ENCODE measurements at regions not wholly inside any gene's neighbourhood (a gene's known extent, or its start where the extent isn't known, plus 50 kb on each side); places are given as distances from the start of the nearest gene placed in this dataset.
A peak's percentile ranks its signal among the peaks of the same experiment; 100 is the strongest.

GRCh38 chrX:46072791-46073190, 472.4 kb downstream of the ZNF674 start:
- TF ChIP-seq POLR2A (IDR thresholded peaks at IDR 0.05; ENCODE audit: low read depth, low read length) = no peak
- TF ChIP-seq SPI1 (IDR thresholded peaks at IDR 0.05; ENCODE audit: low read depth, low read length) = no peak
- no peak for TF ChIP-seq PAX5 (IDR thresholded peaks at IDR 0.05; ENCODE audit: insufficient read depth, low read length, severe bottlenecking)
- FAIRE-seq (no peak), DNase-seq (ENCODE audit: insufficient read length, low spot score) (no peak)

- DNase-seq (ENCODE audit: insufficient read length, low spot score) (no peak), FAIRE-seq (no peak)
- no peak for TF ChIP-seq POLR2AphosphoS5 (IDR thresholded peaks at IDR 0.05; ENCODE audit: low read depth, low read length)
- TF ChIP-seq POLR2A (IDR thresholded peaks at IDR 0.05; ENCODE audit: low read depth, low read length) = no peak
- no peak for TF ChIP-seq SPI1 (IDR thresholded peaks at IDR 0.05; ENCODE audit: low read depth, low read length)
Observed at GRCh38 chrX:46072372-46072771, 472.8 kb downstream of the ZNF674 start.

- no peak for TF ChIP-seq POU2F2 (IDR thresholded peaks at IDR 0.05; ENCODE audit: low read depth, low read length)
- no peak for TF ChIP-seq POLR2A (IDR thresholded peaks at IDR 0.05; ENCODE audit: low read depth, low read length)
- no peak for TF ChIP-seq POLR2AphosphoS5 (IDR thresholded peaks at IDR 0.05; ENCODE audit: low read depth, low read length)
- TF ChIP-seq TAF1 (IDR thresholded peaks at IDR 0.05; ENCODE audit: low read depth, low read length) = no peak
- TF ChIP-seq SPI1 (IDR thresholded peaks at IDR 0.05; ENCODE audit: low read depth, low read length) = no peak
- TF ChIP-seq PAX5 (IDR thresholded peaks at IDR 0.05; ENCODE audit: insufficient read depth, low read length, severe bottlenecking) = no peak
- DNase-seq (ENCODE audit: insufficient read length, low spot score) (no peak), FAIRE-seq (no peak)
Observed at GRCh38 chrX:46070421-46070820, 474.8 kb downstream of the ZNF674 start.

GRCh38 chrX:46059316-46059715, 485.9 kb downstream of the ZNF674 start:
- DNase-seq (ENCODE audit: insufficient read length, low spot score) = no peak
- no peak for TF ChIP-seq PAX5 (IDR thresholded peaks at IDR 0.05; ENCODE audit: insufficient read depth, low read length, severe bottlenecking)
- no peak for TF ChIP-seq SPI1 (IDR thresholded peaks at IDR 0.05; ENCODE audit: low read depth, low read length)
- TF ChIP-seq TAF1 (IDR thresholded peaks at IDR 0.05; ENCODE audit: low read depth, low read length) = no peak
- TF ChIP-seq POU2F2 (IDR thresholded peaks at IDR 0.05; ENCODE audit: low read depth, low read length) = no peak
- TF ChIP-seq POLR2AphosphoS5 (IDR thresholded peaks at IDR 0.05; ENCODE audit: low read depth, low read length) = no peak
- TF ChIP-seq POLR2A (IDR thresholded peaks at IDR 0.05; ENCODE audit: low read depth, low read length) = no peak
- no peak for FAIRE-seq

- FAIRE-seq (no peak), DNase-seq (ENCODE audit: insufficient read length, low spot score) (no peak)
- no peak for TF ChIP-seq SPI1 (IDR thresholded peaks at IDR 0.05; ENCODE audit: low read depth, low read length)
- TF ChIP-seq TAF1 (IDR thresholded peaks at IDR 0.05; ENCODE audit: low read depth, low read length) = no peak
- no peak for TF ChIP-seq POLR2AphosphoS5 (IDR thresholded peaks at IDR 0.05; ENCODE audit: low read depth, low read length)
- TF ChIP-seq POU2F2 (IDR thresholded peaks at IDR 0.05; ENCODE audit: low read depth, low read length) = no peak
- no peak for TF ChIP-seq PAX5 (IDR thresholded peaks at IDR 0.05; ENCODE audit: insufficient read depth, low read length, severe bottlenecking)
- TF ChIP-seq POLR2A (IDR thresholded peaks at IDR 0.05; ENCODE audit: low read depth, low read length) = no peak
Observed at GRCh38 chrX:46044486-46044885, 500.7 kb downstream of the ZNF674 start.

GRCh38 chrX:46040001-46040400, 505.2 kb downstream of the ZNF674 start:
- no peak for DNase-seq (ENCODE audit: insufficient read length, low spot score)
- FAIRE-seq = no peak
- TF ChIP-seq POLR2A (IDR thresholded peaks at IDR 0.05; ENCODE audit: low read depth, low read length) = no peak

GRCh38 chrX:46039526-46039925, 505.7 kb downstream of the ZNF674 start:
- DNase-seq (ENCODE audit: insufficient read length, low spot score) = no peak
- TF ChIP-seq PAX5 (IDR thresholded peaks at IDR 0.05; ENCODE audit: insufficient read depth, low read length, severe bottlenecking) = no peak
- TF ChIP-seq TAF1 (IDR thresholded peaks at IDR 0.05; ENCODE audit: low read depth, low read length) = no peak
- no peak for TF ChIP-seq SPI1 (IDR thresholded peaks at IDR 0.05; ENCODE audit: low read depth, low read length)
- no peak for TF ChIP-seq POLR2AphosphoS5 (IDR thresholded peaks at IDR 0.05; ENCODE audit: low read depth, low read length)
- TF ChIP-seq POLR2A (IDR thresholded peaks at IDR 0.05; ENCODE audit: low read depth, low read length) = no peak
- TF ChIP-seq POU2F2 (IDR thresholded peaks at IDR 0.05; ENCODE audit: low read depth, low read length) = no peak
- no peak for FAIRE-seq

GRCh38 chrX:46036508-46036907, 508.7 kb downstream of the ZNF674 start:
- no peak for TF ChIP-seq POLR2AphosphoS5 (IDR thresholded peaks at IDR 0.05; ENCODE audit: low read depth, low read length)
- FAIRE-seq = peak; percentile 5
- no peak for DNase-seq (ENCODE audit: insufficient read length, low spot score)

GRCh38 chrX:46034868-46035267, 510.4 kb downstream of the ZNF674 start:
- TF ChIP-seq POLR2A (IDR thresholded peaks at IDR 0.05; ENCODE audit: low read depth, low read length) = no peak
- no peak for TF ChIP-seq TAF1 (IDR thresholded peaks at IDR 0.05; ENCODE audit: low read depth, low read length)
- TF ChIP-seq POLR2AphosphoS5 (IDR thresholded peaks at IDR 0.05; ENCODE audit: low read depth, low read length) = no peak
- no peak for TF ChIP-seq PAX5 (IDR thresholded peaks at IDR 0.05; ENCODE audit: insufficient read depth, low read length, severe bottlenecking)
- TF ChIP-seq SPI1 (IDR thresholded peaks at IDR 0.05; ENCODE audit: low read depth, low read length) = no peak
- no peak for TF ChIP-seq POU2F2 (IDR thresholded peaks at IDR 0.05; ENCODE audit: low read depth, low read length)
- FAIRE-seq = no peak
- no peak for DNase-seq (ENCODE audit: insufficient read length, low spot score)

- no peak for TF ChIP-seq POU2F2 (IDR thresholded peaks at IDR 0.05; ENCODE audit: low read depth, low read length)
- TF ChIP-seq POLR2A (IDR thresholded peaks at IDR 0.05; ENCODE audit: low read depth, low read length) = no peak
- TF ChIP-seq POLR2AphosphoS5 (IDR thresholded peaks at IDR 0.05; ENCODE audit: low read depth, low read length) = no peak
- no peak for TF ChIP-seq SPI1 (IDR thresholded peaks at IDR 0.05; ENCODE audit: low read depth, low read length)
- no peak for TF ChIP-seq TAF1 (IDR thresholded peaks at IDR 0.05; ENCODE audit: low read depth, low read length)
- no peak for TF ChIP-seq PAX5 (IDR thresholded peaks at IDR 0.05; ENCODE audit: insufficient read depth, low read length, severe bottlenecking)
- DNase-seq (ENCODE audit: insufficient read length, low spot score) = no peak
- no peak for FAIRE-seq
Observed at GRCh38 chrX:46029777-46030176, 515.4 kb downstream of the ZNF674 start.

GRCh38 chrX:46016296-46016695, 528.9 kb downstream of the ZNF674 start:
- TF ChIP-seq PAX5 (IDR thresholded peaks at IDR 0.05; ENCODE audit: insufficient read depth, low read length, severe bottlenecking) (no peak), TAF1 (IDR thresholded peaks at IDR 0.05; ENCODE audit: low read depth, low read length) (no peak), POU2F2 (IDR thresholded peaks at IDR 0.05; ENCODE audit: low read depth, low read length) (no peak), POLR2AphosphoS5 (IDR thresholded peaks at IDR 0.05; ENCODE audit: low read depth, low read length) (no peak), POLR2A (IDR thresholded peaks at IDR 0.05; ENCODE audit: low read depth, low read length) (no peak), SPI1 (IDR thresholded peaks at IDR 0.05; ENCODE audit: low read depth, low read length) (no peak)

More at GRCh38 chrX:46016296-46016695, 528.9 kb downstream of the ZNF674 start:
- FAIRE-seq (no peak), DNase-seq (ENCODE audit: insufficient read length, low spot score) (no peak)
